Fibroblast of the aortic adventitia (primary cell): ENCODE measurements at regions not wholly inside any gene's neighbourhood (a gene's known extent, or its start where the extent isn't known, plus 50 kb on each side); places are given as distances from the start of the nearest gene placed in this dataset.

Source experiments
- DNase-seq: peaks from one replicate; pipeline ENCODE4 v3.0.0-alpha.2; 2010; ENCODE audit warnings: low read depth
- H3K4me3 ChIP-seq: 2 replicates; pipeline ENCODE4 v1.5.1; 2011; ENCODE audit warnings: low read depth, mild to moderate bottlenecking, control low read depth, low read length, moderate library complexity
- CTCF ChIP-seq: IDR thresholded peaks from 2 replicates; pipeline ENCODE4 v1.5.1; 2011; ENCODE audit warnings: mild to moderate bottlenecking, low read length, control low read depth, inconsistent platforms; ENCODE audit not compliant: insufficient read depth

GRCh38 chr7:28347475-28348318 lies 64.6 kb upstream of the CREB5 start:
- H3K4me3 ChIP-seq, result no peak overlapping the region
- no peak for TF ChIP-seq CTCF
- DNase-seq, result peak; percentile 88

- H3K4me3 ChIP-seq, result no peak overlapping the region
- no peak for TF ChIP-seq CTCF
- no peak for DNase-seq
Observed at GRCh38 chr7:28348636-28349035, 63.7 kb upstream of the CREB5 start.

GRCh38 chr7:28349637-28350036 lies 62.7 kb upstream of the CREB5 start:
- TF ChIP-seq CTCF, result no peak
- no peak overlapping the region for H3K4me3 ChIP-seq
- no peak for DNase-seq

GRCh38 chr7:28350662-28351061 lies 61.7 kb upstream of the CREB5 start:
- TF ChIP-seq CTCF, result no peak
- H3K4me3 ChIP-seq, result no peak overlapping the region
- no peak for DNase-seq

- TF ChIP-seq CTCF, result no peak
- no peak for DNase-seq
- no peak overlapping the region for H3K4me3 ChIP-seq
Observed at GRCh38 chr7:28351450-28351849, 60.9 kb upstream of the CREB5 start.

- H3K4me3 ChIP-seq, result no peak overlapping the region
- peak; percentile 95 for DNase-seq
- TF ChIP-seq CTCF, result no peak
Observed at GRCh38 chr7:28354601-28355402, 57.5 kb upstream of the CREB5 start.
